GM12875 (cell line): ENCODE measurements at regions not wholly inside any gene's neighbourhood (a gene's known extent, or its start where the extent isn't known, plus 50 kb on each side); places are given as distances from the start of the nearest gene placed in this dataset.
A peak's percentile ranks its signal among the peaks of the same experiment; 100 is the strongest.

Experiments
- H3K4me3 ChIP-seq: one replicate; pipeline ENCODE4 v1.5.1; 2011; ENCODE audit warnings: low read depth, low read length, control low read depth
- CTCF ChIP-seq: IDR thresholded peaks from 2 replicates; pipeline ENCODE4 v1.5.1; 2011; ENCODE audit warnings: low read depth, mild to moderate bottlenecking, control low read depth, inconsistent platforms, low read length, moderate library complexity, borderline replicate concordance; ENCODE audit not compliant: insufficient read depth

- peak; percentile 72 for TF ChIP-seq CTCF
- no peak overlapping the region for H3K4me3 ChIP-seq
These were observed 53.8 kb upstream of the OTUD4 start for GRCh38 chr4:145234091-145234706.

- TF ChIP-seq CTCF = no peak
- H3K4me3 ChIP-seq = no peak overlapping the region
These were observed 51.7 kb upstream of the OTUD4 start for GRCh38 chr4:145231906-145232700.

- TF ChIP-seq CTCF = no peak
- H3K4me3 ChIP-seq = no peak overlapping the region
These were observed 50.3 kb upstream of the OTUD4 start for GRCh38 chr4:145230726-145231125.
